HL-60 (cell line): ENCODE measurements at regions not wholly inside any gene's neighbourhood (a gene's known extent, or its start where the extent isn't known, plus 50 kb on each side); places are given as distances from the start of the nearest gene placed in this dataset.

Source experiments
- DNase-seq, 2 experiments: peaks; one replicate each; pipeline ENCODE4 v3.0.0-alpha.2; 2010 to 2020; ENCODE audit warnings: low read depth in 1 of 2, low spot score in 1 of 2
- H3K27ac ChIP-seq: fragments of 250-450 bp; sonication (Bioruptor Pico); replicated peaks from 2 replicates; pipeline ENCODE4 v1.5.1; 2020; ENCODE audit warnings: mild to moderate bottlenecking, moderate library complexity
- H3K27me3 ChIP-seq: fragments of 250-450 bp; sonication (Bioruptor Pico); 2 replicates; pipeline ENCODE4 v1.5.1; 2021; ENCODE audit warnings: mild to moderate bottlenecking, moderate library complexity; ENCODE audit not compliant: insufficient read depth, poor library complexity, severe bottlenecking
- H3K4me3 ChIP-seq: replicated peaks from 2 replicates; pipeline ENCODE4 v1.5.1; 2011; ENCODE audit warnings: mild to moderate bottlenecking, control low read depth, low read length; ENCODE audit not compliant: insufficient read depth
- CTCF ChIP-seq: IDR thresholded peaks from one replicate; pipeline ENCODE4 v1.5.1; 2011; ENCODE audit warnings: low read length, control low read depth, inconsistent platforms; ENCODE audit not compliant: insufficient read depth
- GABPA ChIP-seq: IDR thresholded peaks from 2 replicates; pipeline ENCODE4 v1.6.1; 2012; ENCODE audit warnings: low read depth
- POLR2AphosphoS5 ChIP-seq: IDR thresholded peaks from 2 replicates; pipeline ENCODE4 v1.6.1; 2012; ENCODE audit warnings: low read depth
- REST ChIP-seq: IDR thresholded peaks from 2 replicates; pipeline ENCODE4 v1.6.1; 2012; ENCODE audit warnings: low read depth; ENCODE audit not compliant: insufficient replicate concordance
- SPI1 ChIP-seq: IDR thresholded peaks from 2 replicates; pipeline ENCODE4 v1.6.1; 2012; ENCODE audit warnings: low read depth, mild to moderate bottlenecking, borderline replicate concordance

- no peak overlapping the region for H3K4me3 ChIP-seq
- no peaks in the 10 kb centered on the region for H3K27me3 ChIP-seq
- no peak overlapping the region for H3K27ac ChIP-seq
- DNase-seq: no peak
- TF ChIP-seq REST: no peak
- peak; percentile 26 for TF ChIP-seq CTCF
Observed at GRCh38 chr2:181178823-181179412, 198.5 kb downstream of the UBE2E3 start.

GRCh38 chr2:181183878-181184542 is 203.6 kb downstream of the UBE2E3 start:
- TF ChIP-seq GABPA: no peak
- TF ChIP-seq SPI1: peak; percentile 24
- Histone ChIP-seq H3K4me3 (no peak overlapping the region), H3K27me3 (no peaks in the 10 kb centered on the region), H3K27ac (no peak overlapping the region)
- DNase-seq: peak in 1 of 2 experiments; percentile 37

GRCh38 chr2:181185421-181185820 is 205.0 kb downstream of the UBE2E3 start:
- DNase-seq: peak in 1 of 2 experiments; percentile 8
- Histone ChIP-seq H3K27ac (no peak overlapping the region), H3K27me3 (no peaks in the 10 kb centered on the region), H3K4me3 (no peak overlapping the region)
- TF ChIP-seq SPI1 (peak; percentile 96), GABPA (no peak)

- no peak for DNase-seq
- H3K27me3 ChIP-seq: no peaks in the 10 kb centered on the region
- TF ChIP-seq SPI1: no peak
- TF ChIP-seq REST: no peak
- TF ChIP-seq GABPA: no peak
- TF ChIP-seq CTCF: no peak
- no peak for TF ChIP-seq POLR2AphosphoS5
- H3K27ac ChIP-seq: no peak overlapping the region
- H3K4me3 ChIP-seq: no peak overlapping the region
Observed at GRCh38 chr2:181185948-181186347, 205.5 kb downstream of the UBE2E3 start.

- Histone ChIP-seq H3K27ac (no peak overlapping the region), H3K27me3 (no peaks in the 10 kb centered on the region), H3K4me3 (no peak overlapping the region)
- DNase-seq: no peak
- TF ChIP-seq GABPA: no peak
- TF ChIP-seq REST: no peak
- no peak for TF ChIP-seq POLR2AphosphoS5
- TF ChIP-seq CTCF: no peak
- no peak for TF ChIP-seq SPI1
Observed at GRCh38 chr2:181188605-181189004, 208.2 kb downstream of the UBE2E3 start.
